Trophoblast cell (in vitro differentiated cells and primary cell): ENCODE measurements at regions not wholly inside any gene's neighbourhood (a gene's known extent, or its start where the extent isn't known, plus 50 kb on each side); places are given as distances from the start of the nearest gene placed in this dataset.
A peak's percentile ranks its signal among the peaks of the same experiment; 100 is the strongest.

Source experiments
- DNase-seq, 2 donors: peaks; one replicate each; pipeline ENCODE4 v3.0.0-alpha.2; 2016
- H2AFZ ChIP-seq: 2 replicates; pipeline ENCODE4 v1.6.1; 2013; ENCODE audit warnings: low read length, moderate library complexity, mild to moderate bottlenecking; ENCODE audit not compliant: insufficient read depth, poor library complexity
- H2AK5ac ChIP-seq: 2 replicates; pipeline ENCODE4 v1.6.1; 2013; ENCODE audit warnings: mild to moderate bottlenecking, low read length
- H2BK120ac ChIP-seq: 2 replicates; pipeline ENCODE4 v1.6.1; 2013; ENCODE audit warnings: low read length, mild to moderate bottlenecking, moderate library complexity; ENCODE audit not compliant: insufficient read depth, poor library complexity
- H2BK12ac ChIP-seq: 2 replicates; pipeline ENCODE4 v1.6.1; 2013; ENCODE audit warnings: mild to moderate bottlenecking, low read length, moderate library complexity
- H2BK5ac ChIP-seq: 2 replicates; pipeline ENCODE4 v1.6.1; 2013; ENCODE audit warnings: low read length, low read depth, moderate library complexity, mild to moderate bottlenecking; ENCODE audit not compliant: poor library complexity
- H3K14ac ChIP-seq: 2 replicates; pipeline ENCODE4 v1.6.1; 2013; ENCODE audit warnings: mild to moderate bottlenecking, low read length
- H3K18ac ChIP-seq: 2 replicates; pipeline ENCODE4 v1.6.1; 2013; ENCODE audit warnings: mild to moderate bottlenecking, low read length
- H3K23ac ChIP-seq: 2 replicates; pipeline ENCODE4 v1.6.1; 2013; ENCODE audit warnings: low read length
- H3K27ac ChIP-seq: 2 replicates; pipeline ENCODE4 v1.5.1; 2013; ENCODE audit warnings: low read depth, mild to moderate bottlenecking, inconsistent platforms, low read length, moderate library complexity
- H3K27me3 ChIP-seq: 2 replicates; pipeline ENCODE4 v1.6.1; 2013; ENCODE audit warnings: inconsistent platforms, mild to moderate bottlenecking, low read length, moderate library complexity; ENCODE audit not compliant: insufficient read depth
- H3K36me3 ChIP-seq, 2 experiments: 1 replicate in 1 of 2; 2 replicates in 1 of 2; pipeline ENCODE4 v1.6.1; 2013; ENCODE audit warnings: low read length in 2 of 2, mild to moderate bottlenecking in 2 of 2, moderate library complexity in 1 of 2; ENCODE audit not compliant: insufficient read depth in 2 of 2, control insufficient read depth in 1 of 2
- H3K4ac ChIP-seq: 2 replicates; pipeline ENCODE4 v1.6.1; 2013; ENCODE audit warnings: low read depth, mild to moderate bottlenecking, low read length, moderate library complexity
- H3K4me1 ChIP-seq, 2 experiments: 1 replicate in 1 of 2; 2 replicates in 1 of 2; pipeline ENCODE4 v1.6.1; 2013; ENCODE audit warnings: low read length in 2 of 2, mild to moderate bottlenecking in 2 of 2, moderate library complexity in 1 of 2; ENCODE audit not compliant: insufficient read depth in 2 of 2, control insufficient read depth in 1 of 2
- H3K4me2 ChIP-seq: 2 replicates; pipeline ENCODE4 v1.6.1; 2013; ENCODE audit warnings: inconsistent platforms, mild to moderate bottlenecking, low read length, moderate library complexity
- H3K4me3 ChIP-seq: 2 replicates; pipeline ENCODE4 v1.5.1; 2013; ENCODE audit warnings: mild to moderate bottlenecking, low read depth, low read length, inconsistent platforms
- H3K79me1 ChIP-seq: one replicate; pipeline ENCODE4 v1.6.1; 2013; ENCODE audit warnings: low read length
- H3K79me2 ChIP-seq: 2 replicates; pipeline ENCODE4 v1.6.1; 2013; ENCODE audit warnings: low read length, mild to moderate bottlenecking; ENCODE audit not compliant: control insufficient read depth, insufficient read depth, poor library complexity
- H3K9ac ChIP-seq: 2 replicates; pipeline ENCODE4 v1.6.1; 2013; ENCODE audit warnings: mild to moderate bottlenecking, low read length
- H3K9me3 ChIP-seq: 2 replicates; pipeline ENCODE4 v1.6.1; 2013; ENCODE audit warnings: low read depth, mild to moderate bottlenecking, control low read depth, inconsistent platforms, low read length; ENCODE audit not compliant: insufficient read depth
- H4K12ac ChIP-seq: 2 replicates; pipeline ENCODE4 v1.6.1; 2013; ENCODE audit warnings: low read depth, mild to moderate bottlenecking, low read length, moderate library complexity
- H4K8ac ChIP-seq: 2 replicates; pipeline ENCODE4 v1.6.1; 2013; ENCODE audit warnings: low read depth, mild to moderate bottlenecking, low read length, moderate library complexity
- H4K91ac ChIP-seq: one replicate; pipeline ENCODE4 v1.6.1; 2013; ENCODE audit warnings: low read depth, mild to moderate bottlenecking, low read length, moderate library complexity
- WGBS: extraction: QIAGEN DNeasy Blood & Tissue Kit; methylation state at CpG from one replicate; pipeline ENCODE4 v1.1.7; 2013; ENCODE audit warnings: missing lambda C conversion rate; ENCODE audit not compliant: insufficient read length, insufficient coverage; ENCODE audit errors: extremely low coverage; 5-methylcytosine and 5-hydroxymethylcytosine counted together

DNA sequence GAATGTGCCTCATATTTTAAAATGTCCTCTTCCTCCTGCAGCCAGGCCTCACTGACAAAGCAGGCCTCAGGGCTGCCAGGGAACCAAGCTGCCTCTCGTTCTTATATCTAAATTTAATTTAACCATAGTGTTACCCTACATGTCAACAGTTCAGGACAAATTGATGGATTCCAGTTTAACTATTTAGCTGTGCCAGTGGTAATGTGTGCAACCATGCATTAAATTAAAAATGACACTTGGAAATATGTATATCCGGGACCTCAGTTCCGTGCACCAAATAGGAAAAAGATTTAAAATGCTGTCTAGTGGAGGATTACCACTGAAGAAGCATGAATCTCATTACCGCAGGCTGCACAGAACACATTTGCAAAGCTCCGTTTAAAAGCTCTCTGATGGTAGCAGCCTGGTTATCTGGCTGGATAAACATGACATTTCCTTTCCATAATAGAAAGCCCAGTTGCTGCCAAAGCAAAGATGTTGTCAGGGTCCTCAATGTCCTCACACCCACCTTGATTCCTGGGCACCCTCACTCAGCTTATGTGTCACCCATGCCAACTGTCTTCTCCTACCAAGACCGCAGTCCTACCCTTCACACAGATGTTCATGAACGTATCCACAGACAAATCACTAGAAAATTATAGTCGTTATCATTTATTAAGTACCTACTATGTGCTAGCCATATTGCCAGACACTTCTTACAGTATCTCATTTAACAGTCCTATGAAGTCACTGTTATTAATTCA lies 73.3 kb upstream of the FRMD4A start:
- Histone ChIP-seq H4K12ac (no peak overlapping the region), H2BK5ac (no peak overlapping the region), H2AFZ (no peak overlapping the region), H3K9ac (no peak overlapping the region), H3K4me3 (no peak overlapping the region), H3K23ac (no peak overlapping the region), H3K4me2 (no peak overlapping the region), H3K79me2 (peaks cover 7% of the 10 kb centered on the region), H3K36me3 (no peaks in the 10 kb centered on the region), H3K27ac (peak overlapping the region; percentile 69), H2BK12ac (peak overlapping the region; percentile 98), H3K4me1 (peaks cover 14 to 26% of the 10 kb centered on the region in 2 experiments), H3K14ac (peak overlapping the region; percentile 85), H3K9me3 (no peaks in the 10 kb centered on the region), H3K4ac (no peak overlapping the region), H4K8ac (peak overlapping the region; percentile 3), H3K18ac (no peak overlapping the region), H3K27me3 (no peaks in the 10 kb centered on the region), H2BK120ac (peak overlapping the region; percentile 90), H4K91ac (peak overlapping the region; percentile 64), H2AK5ac (no peak overlapping the region), H3K79me1 (peaks cover 49% of the 10 kb centered on the region)
- no CpG with 5 or more reads among the region's 8 CpGs for WGBS
- DNase-seq: no peak

DNA sequence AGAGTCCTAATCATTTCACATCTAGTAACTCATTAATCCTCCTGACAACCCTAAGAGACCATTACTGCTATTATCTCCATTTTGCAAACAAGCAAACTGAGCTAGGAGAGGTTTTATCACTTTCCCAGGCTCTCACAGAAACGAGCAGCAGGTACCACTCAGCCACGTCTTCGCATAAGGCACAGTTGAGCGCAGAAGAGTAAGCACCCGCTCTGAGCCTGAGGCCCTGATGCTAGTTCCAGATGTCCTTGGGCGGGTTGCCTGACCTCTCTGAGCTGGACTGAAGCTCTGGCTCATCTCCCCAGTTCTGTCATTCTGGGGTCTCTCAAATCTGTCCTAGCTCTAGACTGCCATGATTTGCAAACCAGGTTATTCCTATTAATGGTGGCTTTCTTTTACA lies 72.6 kb upstream of the FRMD4A start:
- Histone ChIP-seq H3K4me1 (peaks cover 9 to 23% of the 10 kb centered on the region in 2 experiments), H3K9ac (no peak overlapping the region)

DNA sequence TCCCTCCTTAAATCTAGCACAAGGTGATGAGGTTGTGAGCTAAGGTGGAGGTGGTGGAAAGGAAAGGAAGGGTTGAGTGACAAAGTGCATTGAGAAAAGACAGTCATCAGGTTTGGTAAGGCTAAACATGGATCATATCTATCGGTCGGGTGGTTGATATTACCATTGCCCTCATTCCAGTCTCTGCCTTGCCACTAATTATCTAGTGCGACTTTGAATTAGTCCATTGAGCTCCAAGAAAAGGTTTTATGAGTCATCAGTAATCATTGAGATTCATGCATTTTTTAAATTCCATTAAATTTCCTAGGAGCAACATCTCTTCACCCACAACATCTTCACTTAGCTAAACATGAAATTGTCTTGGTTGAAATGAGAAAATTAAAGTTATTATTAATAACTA lies 68.9 kb upstream of the FRMD4A start:
- Histone ChIP-seq H2AK5ac (no peak overlapping the region), H4K91ac (no peak overlapping the region), H4K8ac (no peak overlapping the region), H3K14ac (no peak overlapping the region), H3K4me2 (no peak overlapping the region), H3K4me3 (no peak overlapping the region), H3K79me2 (peaks cover 2% of the 10 kb centered on the region), H4K12ac (no peak overlapping the region), H3K27ac (no peak overlapping the region), H3K9me3 (no peaks in the 10 kb centered on the region), H2BK5ac (no peak overlapping the region), H3K27me3 (no peaks in the 10 kb centered on the region), H3K9ac (no peak overlapping the region), H2AFZ (no peak overlapping the region), H3K4me1 (peaks cover 12% of the 10 kb centered on the region in 2 experiments), H3K18ac (no peak overlapping the region), H2BK12ac (peak overlapping the region; percentile 69), H3K36me3 (no peaks in the 10 kb centered on the region), H3K23ac (no peak overlapping the region), H3K79me1 (peaks cover 20% of the 10 kb centered on the region), H3K4ac (no peak overlapping the region), H2BK120ac (peak overlapping the region; percentile 46)
- no peak for DNase-seq
- no CpG with 5 or more reads among the region's 3 CpGs for WGBS

More for the DNA sequence above, 72.6 kb upstream of the FRMD4A start:
- no peak overlapping the region for H2AFZ ChIP-seq
- H3K36me3 ChIP-seq: no peaks in the 10 kb centered on the region
- H3K14ac ChIP-seq: no peak overlapping the region
- H4K91ac ChIP-seq: peak overlapping the region; percentile 52
- H3K79me1 ChIP-seq: peaks cover 42% of the 10 kb centered on the region
- H3K4me3 ChIP-seq: no peak overlapping the region
- H2BK120ac ChIP-seq: peak overlapping the region; percentile 67
- no peaks in the 10 kb centered on the region for H3K27me3 ChIP-seq
- no peaks in the 10 kb centered on the region for H3K9me3 ChIP-seq
- peak overlapping the region; percentile 69 for H3K27ac ChIP-seq
- peak overlapping the region; percentile 42 for H2BK5ac ChIP-seq
- no peak overlapping the region for H3K18ac ChIP-seq
- no peak overlapping the region for H4K12ac ChIP-seq
- peak overlapping the region; percentile 20 for H4K8ac ChIP-seq
- peaks cover 4% of the 10 kb centered on the region for H3K79me2 ChIP-seq
- no peak for DNase-seq
- no peak overlapping the region for H3K23ac ChIP-seq
- no CpG with 5 or more reads among the region's 6 CpGs for WGBS
- H3K4me2 ChIP-seq: no peak overlapping the region
- H2BK12ac ChIP-seq: peak overlapping the region; percentile 46
- H2AK5ac ChIP-seq: peak overlapping the region; percentile 38
- no peak overlapping the region for H3K4ac ChIP-seq

DNA sequence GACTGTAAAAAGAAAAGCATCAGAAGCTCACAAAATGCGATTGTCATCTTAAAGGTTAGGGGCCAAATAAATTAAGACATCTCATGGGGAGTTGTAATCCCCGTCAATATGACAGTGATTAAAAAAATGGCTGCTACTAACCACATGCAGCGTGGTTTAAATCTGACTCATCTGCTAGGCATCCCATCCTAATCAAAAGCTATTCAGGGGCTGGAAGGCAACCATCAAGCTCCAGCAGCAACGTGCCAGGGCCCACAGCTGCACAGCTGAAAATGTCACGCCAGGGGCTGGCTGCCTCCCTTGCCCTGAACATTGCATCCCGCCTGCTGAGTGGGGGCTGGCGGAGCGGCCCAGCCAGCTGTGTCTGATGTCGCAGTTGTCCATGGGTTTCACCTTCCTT lies 66.3 kb upstream of the FRMD4A start:
- Histone ChIP-seq H3K79me2 (peaks cover 2% of the 10 kb centered on the region), H2BK12ac (no peak overlapping the region), H3K18ac (no peak overlapping the region), H4K91ac (no peak overlapping the region), H2BK5ac (no peak overlapping the region), H3K14ac (no peak overlapping the region), H3K23ac (no peak overlapping the region), H3K4me1 (peaks cover 6 to 9% of the 10 kb centered on the region in 2 experiments), H3K4me2 (no peak overlapping the region), H2AFZ (no peak overlapping the region), H3K9me3 (peaks cover 2% of the 10 kb centered on the region), H3K9ac (no peak overlapping the region), H2BK120ac (no peak overlapping the region), H3K4me3 (no peak overlapping the region), H2AK5ac (no peak overlapping the region), H3K27ac (peak overlapping the region; percentile 29), H3K4ac (no peak overlapping the region), H4K12ac (no peak overlapping the region), H3K79me1 (peaks cover 8% of the 10 kb centered on the region), H3K36me3 (no peaks in the 10 kb centered on the region), H3K27me3 (no peaks in the 10 kb centered on the region), H4K8ac (no peak overlapping the region)
- peak in 1 of 2 donors; percentile 46 for DNase-seq
- WGBS: no CpG with 5 or more reads among the region's 9 CpGs
